Keratinocyte (primary cell): ENCODE measurements at regions not wholly inside any gene's neighbourhood (a gene's known extent, or its start where the extent isn't known, plus 50 kb on each side); places are given as distances from the start of the nearest gene placed in this dataset.

Experiments used
- DNase-seq: peaks from one replicate; pipeline ENCODE4 v3.0.0-alpha.2; 2011; ENCODE audit warnings: low read depth, missing footprints, low spot score
- FAIRE-seq: peaks from 2 replicates; lab custom pipeline; 2011; peaks lifted over from hg19 to GRCh38; lab: Jason Lieb, UNC
- H2AFZ ChIP-seq: 2 replicates; pipeline ENCODE4 v1.6.0; 2012; ENCODE audit warnings: low read length, control low read depth, inconsistent platforms; ENCODE audit not compliant: control insufficient read depth
- H3K27ac ChIP-seq: 2 replicates; pipeline ENCODE4 v1.5.1; 2011; ENCODE audit warnings: low read length; ENCODE audit not compliant: control insufficient read depth, insufficient read depth
- H3K27me3 ChIP-seq: 3 replicates; pipeline ENCODE4 v1.6.0; 2011; ENCODE audit warnings: low read length; ENCODE audit not compliant: control insufficient read depth, insufficient read depth; ENCODE audit errors: extremely low read depth
- H3K36me3 ChIP-seq, 2 experiments: 2 replicates in 1 of 2; 3 replicates in 1 of 2; pipeline ENCODE4 v1.5.1; 2011; ENCODE audit warnings: low read length in 2 of 2, mild to moderate bottlenecking in 1 of 2; ENCODE audit not compliant: control insufficient read depth in 2 of 2, insufficient read depth in 2 of 2; ENCODE audit errors: extremely low read depth in 1 of 2
- H3K4me1 ChIP-seq: 3 replicates; pipeline ENCODE4 v1.5.1; 2011; ENCODE audit warnings: low read length; ENCODE audit not compliant: control insufficient read depth, insufficient read depth; ENCODE audit errors: extremely low read depth
- H3K4me2 ChIP-seq: 3 replicates; pipeline ENCODE4 v1.6.0; 2011; ENCODE audit warnings: low read depth, low read length; ENCODE audit not compliant: control insufficient read depth, insufficient read depth; ENCODE audit errors: extremely low read depth
- H3K4me3 ChIP-seq, 3 experiments: fragments of 200-600 bp in 1 of 3; sonication (generic) in 1 of 3; 2 replicates in 2 of 3; 3 replicates in 1 of 3; pipeline ENCODE4 v1.5.1; 2011 to 2016; ENCODE audit warnings: low read length in 3 of 3, mild to moderate bottlenecking in 3 of 3, control low read depth in 2 of 3, inconsistent platforms in 1 of 3, low read depth in 1 of 3, mixed read lengths in 1 of 3, mixed run types in 1 of 3, moderate library complexity in 1 of 3; ENCODE audit not compliant: control insufficient read depth in 2 of 3, insufficient read depth in 2 of 3; ENCODE audit errors: extremely low read depth in 1 of 3
- H3K79me2 ChIP-seq: 2 replicates; pipeline ENCODE4 v1.6.0; 2012; ENCODE audit warnings: low read length; ENCODE audit not compliant: control insufficient read depth, insufficient read depth
- H3K9ac ChIP-seq: 3 replicates; pipeline ENCODE4 v1.6.0; 2011; ENCODE audit warnings: low read length; ENCODE audit not compliant: control insufficient read depth, insufficient read depth; ENCODE audit errors: extremely low read depth
- H3K9me1 ChIP-seq: 3 replicates; pipeline ENCODE4 v1.6.0; 2011; ENCODE audit warnings: low read length; ENCODE audit not compliant: control insufficient read depth, insufficient read depth; ENCODE audit errors: extremely low read depth
- H3K9me3 ChIP-seq: 2 replicates; pipeline ENCODE4 v1.5.1; 2012; ENCODE audit warnings: low read depth, low read length; ENCODE audit not compliant: control insufficient read depth
- H4K20me1 ChIP-seq: 3 replicates; pipeline ENCODE4 v1.6.0; 2011; ENCODE audit warnings: low read length; ENCODE audit not compliant: control insufficient read depth, insufficient read depth; ENCODE audit errors: extremely low read depth
- EZH2 ChIP-seq: IDR thresholded peaks from one replicate; pipeline ENCODE4 v1.6.1; 2012; ENCODE audit warnings: inconsistent platforms, mild to moderate bottlenecking, low read length, moderate library complexity
- dilution Hi-C: fragments of 300-500 bp; cut with MboI; formaldehyde crosslinking; loops from one replicate; pipeline ENCODE4 v1.7.0; 2020; ENCODE audit warnings: low sequenced_read_pairs; ENCODE audit not compliant: extremely low pct_ligation_motif_present
- TF ChIP-seq, protein P1 (sequence below), 3 experiments: IDR thresholded peaks in 1 of 3; conservative IDR thresholded peaks in 1 of 3; optimal IDR thresholded peaks in 1 of 3; 2 replicates in 2 of 3; 3 replicates in 1 of 3; pipeline versions ENCODE3 to v1.5.1; 2011; ENCODE audit warnings: low read length in 3 of 3, mild to moderate bottlenecking in 3 of 3, moderate library complexity in 2 of 3, control low read depth in 1 of 3, inconsistent platforms in 1 of 3; ENCODE audit not compliant: insufficient read depth in 2 of 3; ENCODE audit errors: extremely low read depth in 1 of 3

- no peaks in the 10 kb centered on the region for H3K4me1 ChIP-seq
- dilution Hi-C loops, result no loop called here
- H3K79me2 ChIP-seq, result no peaks in the 10 kb centered on the region
- no peaks in the 10 kb centered on the region for H3K9me1 ChIP-seq
- no peak for DNase-seq
- H3K27ac ChIP-seq, result no peak overlapping the region
- no peaks in the 10 kb centered on the region for H4K20me1 ChIP-seq
- no peaks in the 10 kb centered on the region for H3K36me3 ChIP-seq
- no peak overlapping the region for H3K9ac ChIP-seq
- H3K9me3 ChIP-seq, result no peaks in the 10 kb centered on the region
- FAIRE-seq, result no peak
- TF ChIP-seq, protein P1, sequence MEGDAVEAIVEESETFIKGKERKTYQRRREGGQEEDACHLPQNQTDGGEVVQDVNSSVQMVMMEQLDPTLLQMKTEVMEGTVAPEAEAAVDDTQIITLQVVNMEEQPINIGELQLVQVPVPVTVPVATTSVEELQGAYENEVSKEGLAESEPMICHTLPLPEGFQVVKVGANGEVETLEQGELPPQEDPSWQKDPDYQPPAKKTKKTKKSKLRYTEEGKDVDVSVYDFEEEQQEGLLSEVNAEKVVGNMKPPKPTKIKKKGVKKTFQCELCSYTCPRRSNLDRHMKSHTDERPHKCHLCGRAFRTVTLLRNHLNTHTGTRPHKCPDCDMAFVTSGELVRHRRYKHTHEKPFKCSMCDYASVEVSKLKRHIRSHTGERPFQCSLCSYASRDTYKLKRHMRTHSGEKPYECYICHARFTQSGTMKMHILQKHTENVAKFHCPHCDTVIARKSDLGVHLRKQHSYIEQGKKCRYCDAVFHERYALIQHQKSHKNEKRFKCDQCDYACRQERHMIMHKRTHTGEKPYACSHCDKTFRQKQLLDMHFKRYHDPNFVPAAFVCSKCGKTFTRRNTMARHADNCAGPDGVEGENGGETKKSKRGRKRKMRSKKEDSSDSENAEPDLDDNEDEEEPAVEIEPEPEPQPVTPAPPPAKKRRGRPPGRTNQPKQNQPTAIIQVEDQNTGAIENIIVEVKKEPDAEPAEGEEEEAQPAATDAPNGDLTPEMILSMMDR (optimal IDR thresholded peaks at IDR 0.05 in 1 of 3, IDR thresholded peaks at IDR 0.05 in 1 of 3, conservative IDR thresholded peaks at IDR 0.05 in 1 of 3; ENCODE audit: extremely low read depth in 1 of 3, insufficient read depth in 2 of 3, low read length in 3 of 3), result no peak
- no peak for TF ChIP-seq EZH2
- no peak overlapping the region for H3K4me3 ChIP-seq
- H3K27me3 ChIP-seq, result no peaks in the 10 kb centered on the region
- no peak overlapping the region for H3K4me2 ChIP-seq
- H2AFZ ChIP-seq, result no peak overlapping the region
Measured at GRCh38 chr17:13874134-13874533, 195.2 kb upstream of the COX10 start.

DNA sequence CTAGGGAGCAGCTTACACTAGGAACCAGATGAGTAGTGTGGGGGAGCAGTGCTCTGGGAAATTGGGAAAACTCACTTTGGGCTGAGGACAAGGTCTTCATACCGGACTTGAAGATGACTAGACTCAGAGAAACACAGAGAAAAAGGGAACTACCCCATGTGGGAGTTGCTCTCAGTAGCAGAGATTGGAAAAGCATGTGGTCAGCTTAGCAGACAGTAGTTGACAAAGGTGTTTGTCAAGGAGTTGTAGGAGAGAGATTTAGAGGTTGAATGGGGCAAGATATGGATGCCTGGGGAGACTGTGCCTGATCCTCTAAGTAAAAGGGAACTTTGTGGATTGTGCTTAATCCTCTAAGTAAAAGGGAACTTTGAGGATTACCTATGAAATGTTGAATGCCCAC is 194.5 kb upstream of the COX10 start:
- no peak for TF ChIP-seq EZH2
- TF ChIP-seq, protein P1 (optimal IDR thresholded peaks at IDR 0.05 in 1 of 3, IDR thresholded peaks at IDR 0.05 in 1 of 3, conservative IDR thresholded peaks at IDR 0.05 in 1 of 3; ENCODE audit: extremely low read depth in 1 of 3, insufficient read depth in 2 of 3, low read length in 3 of 3), result no peak
- dilution Hi-C loops, result no loop called here
- H3K4me3 ChIP-seq, result no peak overlapping the region
- H3K27ac ChIP-seq, result no peak overlapping the region
- FAIRE-seq, result no peak
- H3K79me2 ChIP-seq, result no peaks in the 10 kb centered on the region
- no peak for DNase-seq
- no peaks in the 10 kb centered on the region for H3K9me3 ChIP-seq
- H3K4me2 ChIP-seq, result no peak overlapping the region
- no peaks in the 10 kb centered on the region for H3K9me1 ChIP-seq
- H3K27me3 ChIP-seq, result no peaks in the 10 kb centered on the region
- no peaks in the 10 kb centered on the region for H3K4me1 ChIP-seq
- no peaks in the 10 kb centered on the region for H3K36me3 ChIP-seq
- no peak overlapping the region for H3K9ac ChIP-seq
- no peaks in the 10 kb centered on the region for H4K20me1 ChIP-seq
- no peak overlapping the region for H2AFZ ChIP-seq
